OCI-LY7 (cell line): ENCODE measurements at regions not wholly inside any gene's neighbourhood (a gene's known extent, or its start where the extent isn't known, plus 50 kb on each side); places are given as distances from the start of the nearest gene placed in this dataset.

Experiments used
- BruUV-seq: library from RNA; stranded (reverse); fragments of 400-500 nt; replicated peaks from 2 replicates; lab custom pipeline; 2021; lab: Mats Ljungman, UMichigan
- CTCF ChIA-PET: fragments of 300-600 bp; sonication (Branson Sonifier 250); formaldehyde crosslinking; loops from one replicate; lab custom pipeline; 2022; ENCODE audit warnings: antibody characterized with exemption; ENCODE audit not compliant: unreplicated experiment; lab: Charles Lee
- POLR2A ChIA-PET: fragments of 300-600 bp; sonication (Branson Sonifier 250); formaldehyde crosslinking; loops from one replicate; lab custom pipeline; 2022; ENCODE audit warnings: antibody characterized with exemption; lab: Charles Lee
- DNase-seq: peaks from one replicate; pipeline ENCODE4 v3.0.0-alpha.2; 2015; ENCODE audit warnings: low spot score
- H2AFZ ChIP-seq: fragments of 200-600 bp; sonication (generic), shearing (Covaris generic); 2 replicates; pipeline ENCODE4 v1.6.1; 2014; ENCODE audit warnings: mild to moderate bottlenecking, antibody characterized with exemption, low read length, moderate library complexity
- H3K27ac ChIP-seq: fragments of 200-600 bp; sonication (generic); 2 replicates; pipeline ENCODE4 v1.5.1; 2014; ENCODE audit warnings: mixed run types, low read depth, mild to moderate bottlenecking, moderate library complexity, low read length, inconsistent platforms; ENCODE audit not compliant: poor library complexity, severe bottlenecking
- H3K36me3 ChIP-seq: fragments of 200-600 bp; sonication (generic); 2 replicates; pipeline ENCODE4 v1.6.1; 2014; ENCODE audit warnings: mild to moderate bottlenecking, antibody characterized with exemption, low read length, moderate library complexity, mixed read lengths; ENCODE audit not compliant: insufficient read depth
- H3K4me1 ChIP-seq: fragments of 200-600 bp; sonication (generic); 2 replicates; pipeline ENCODE4 v1.5.1; 2014; ENCODE audit warnings: mild to moderate bottlenecking, low read length; ENCODE audit not compliant: insufficient read depth, poor library complexity, severe bottlenecking
- H3K4me2 ChIP-seq: fragments of 200-600 bp; sonication (generic); 2 replicates; pipeline ENCODE4 v1.6.1; 2014; ENCODE audit warnings: mild to moderate bottlenecking, low read length
- H3K4me3 ChIP-seq: fragments of 200-600 bp; sonication (generic); 2 replicates; pipeline ENCODE4 v1.5.1; 2014; ENCODE audit warnings: mild to moderate bottlenecking, low read depth, low read length; ENCODE audit not compliant: poor library complexity, severe bottlenecking
- H3K79me2 ChIP-seq: fragments of 200-600 bp; sonication (generic); 2 replicates; pipeline ENCODE4 v1.6.1; 2016; ENCODE audit warnings: low read depth, mild to moderate bottlenecking, low read length, moderate library complexity, mixed read lengths; ENCODE audit not compliant: insufficient read depth
- H3K9me2 ChIP-seq: fragments of 200-600 bp; sonication (generic); 2 replicates; pipeline ENCODE4 v1.6.1; 2016; ENCODE audit warnings: mild to moderate bottlenecking, low read length, mixed read lengths; ENCODE audit not compliant: insufficient read depth
- H3K9me3 ChIP-seq: fragments of 200-600 bp; sonication (generic); 2 replicates; pipeline ENCODE4 v1.6.1; 2014; ENCODE audit warnings: mild to moderate bottlenecking, mixed run types, low read length, mixed read lengths
- H4K20me1 ChIP-seq: fragments of 200-600 bp; sonication (generic); 2 replicates; pipeline ENCODE4 v1.6.1; 2014; ENCODE audit warnings: mild to moderate bottlenecking, antibody characterized with exemption, low read length, moderate library complexity, mixed read lengths; ENCODE audit not compliant: insufficient read depth
- EZH2phosphoT487 ChIP-seq: fragments of 200-600 bp; sonication (generic); IDR thresholded peaks from 2 replicates; pipeline ENCODE4 v1.6.1; 2018; ENCODE audit warnings: low read depth, borderline replicate concordance, mild to moderate bottlenecking, mixed run types, antibody characterized with exemption, low read length, moderate library complexity, mixed read lengths
- intact Hi-C: fragments of 100-400 bp; cut with micrococcal nuclease; formaldehyde crosslinking; loops from one replicate; pipeline ENCODE4 v1.10.0; 2022; ENCODE audit not compliant: unreplicated experiment
- TF ChIP-seq, protein P1 (sequence below): fragments of 200-600 bp; sonication (generic); conservative IDR thresholded peaks from 2 replicates; pipeline ENCODE4 v1.5.1; 2014; ENCODE audit warnings: mild to moderate bottlenecking, antibody characterized with exemption, low read length, moderate library complexity, mixed read lengths

DNA sequence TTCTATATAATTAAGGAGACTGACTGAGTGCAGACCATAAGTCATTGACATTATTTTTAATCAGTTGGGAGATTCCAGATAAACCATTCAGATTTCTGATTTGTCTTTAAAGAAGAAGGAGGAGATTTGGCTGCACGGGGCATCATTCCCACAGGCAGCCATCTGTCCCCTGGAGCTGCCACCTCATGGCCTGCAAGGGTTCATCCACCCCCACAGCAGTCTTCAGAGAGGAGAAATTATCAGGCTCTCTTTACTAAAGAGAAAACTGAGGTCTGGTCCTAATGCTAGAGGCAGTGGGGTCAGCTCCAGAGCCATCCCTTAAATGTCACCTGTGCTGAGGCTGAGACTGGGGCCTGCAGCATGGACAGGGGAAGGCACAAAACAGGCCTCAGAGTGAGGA lies 501.3 kb upstream of the SULF2 start:
- H3K36me3 ChIP-seq: no peaks in the 10 kb centered on the region
- H3K9me2 ChIP-seq: no peaks in the 10 kb centered on the region
- H3K27ac ChIP-seq: no peak overlapping the region
- H3K79me2 ChIP-seq: no peaks in the 10 kb centered on the region
- TF ChIP-seq, protein P1, sequence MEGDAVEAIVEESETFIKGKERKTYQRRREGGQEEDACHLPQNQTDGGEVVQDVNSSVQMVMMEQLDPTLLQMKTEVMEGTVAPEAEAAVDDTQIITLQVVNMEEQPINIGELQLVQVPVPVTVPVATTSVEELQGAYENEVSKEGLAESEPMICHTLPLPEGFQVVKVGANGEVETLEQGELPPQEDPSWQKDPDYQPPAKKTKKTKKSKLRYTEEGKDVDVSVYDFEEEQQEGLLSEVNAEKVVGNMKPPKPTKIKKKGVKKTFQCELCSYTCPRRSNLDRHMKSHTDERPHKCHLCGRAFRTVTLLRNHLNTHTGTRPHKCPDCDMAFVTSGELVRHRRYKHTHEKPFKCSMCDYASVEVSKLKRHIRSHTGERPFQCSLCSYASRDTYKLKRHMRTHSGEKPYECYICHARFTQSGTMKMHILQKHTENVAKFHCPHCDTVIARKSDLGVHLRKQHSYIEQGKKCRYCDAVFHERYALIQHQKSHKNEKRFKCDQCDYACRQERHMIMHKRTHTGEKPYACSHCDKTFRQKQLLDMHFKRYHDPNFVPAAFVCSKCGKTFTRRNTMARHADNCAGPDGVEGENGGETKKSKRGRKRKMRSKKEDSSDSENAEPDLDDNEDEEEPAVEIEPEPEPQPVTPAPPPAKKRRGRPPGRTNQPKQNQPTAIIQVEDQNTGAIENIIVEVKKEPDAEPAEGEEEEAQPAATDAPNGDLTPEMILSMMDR: no peak
- no peak for TF ChIP-seq EZH2phosphoT487
- H4K20me1 ChIP-seq: no peaks in the 10 kb centered on the region
- ChIA-PET POLR2A (no interaction called here), CTCF (no interaction called here)
- intact Hi-C loops: no loop called here
- DNase-seq: no peak
- H3K4me1 ChIP-seq: no peaks in the 10 kb centered on the region
- no peak overlapping the region for H3K4me3 ChIP-seq
- no peak overlapping the region for H2AFZ ChIP-seq
- no peak overlapping the region for H3K4me2 ChIP-seq
- no TSS peak for BruUV-seq
- H3K9me3 ChIP-seq: no peaks in the 10 kb centered on the region

DNA sequence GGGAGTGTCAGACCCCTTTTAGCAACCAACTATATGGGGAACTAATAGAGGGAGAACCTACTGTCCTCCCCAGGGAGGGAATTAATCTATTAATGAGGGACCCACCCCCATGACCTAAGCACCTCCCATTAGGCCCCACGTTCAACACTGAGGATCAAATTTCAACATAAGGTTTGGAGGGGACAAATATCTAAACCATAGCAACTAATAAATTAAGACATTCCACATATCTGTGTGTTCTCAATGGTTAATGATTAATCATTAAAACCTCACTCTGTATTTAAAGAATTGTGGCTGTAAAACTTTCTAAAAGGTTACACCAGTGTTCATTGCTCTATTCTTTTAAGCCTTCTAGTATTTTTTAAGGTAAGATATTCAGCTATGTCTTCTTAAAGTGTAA lies 500.4 kb upstream of the SULF2 start:
- H3K4me3 ChIP-seq: no peak overlapping the region
- H3K9me2 ChIP-seq: no peaks in the 10 kb centered on the region
- H3K9me3 ChIP-seq: no peaks in the 10 kb centered on the region
- no TSS peak for BruUV-seq
- no peak for TF ChIP-seq EZH2phosphoT487
- TF ChIP-seq, protein P1: no peak
- no peak overlapping the region for H2AFZ ChIP-seq
- no peaks in the 10 kb centered on the region for H3K79me2 ChIP-seq
- H3K27ac ChIP-seq: no peak overlapping the region
- intact Hi-C loops: no loop called here
- H3K4me2 ChIP-seq: no peak overlapping the region
- CTCF ChIA-PET: no interaction called here
- POLR2A ChIA-PET: no interaction called here
- no peaks in the 10 kb centered on the region for H3K4me1 ChIP-seq
- H3K36me3 ChIP-seq: no peaks in the 10 kb centered on the region
- no peak for DNase-seq
- H4K20me1 ChIP-seq: no peaks in the 10 kb centered on the region

DNA sequence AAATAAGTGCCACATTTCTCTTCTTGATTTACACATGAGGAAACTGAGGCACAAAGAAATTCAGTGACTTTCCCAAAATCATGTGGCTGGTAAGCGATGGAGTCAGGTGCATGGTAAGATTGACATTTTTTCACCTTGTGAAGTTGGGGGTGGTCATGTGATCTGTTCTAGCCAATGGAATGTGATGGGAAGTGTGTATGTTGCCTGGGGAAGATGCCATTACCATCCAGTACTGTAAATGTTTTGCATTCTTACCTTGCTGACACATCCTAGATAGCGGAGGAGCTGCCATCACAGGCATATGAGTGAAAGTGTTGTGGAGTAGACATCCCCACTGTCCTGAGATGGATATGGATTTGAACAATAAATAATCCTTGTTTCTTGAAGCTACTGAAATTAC lies 499.6 kb upstream of the SULF2 start:
- no peaks in the 10 kb centered on the region for H3K36me3 ChIP-seq
- TF ChIP-seq, protein P1: no peak
- TF ChIP-seq EZH2phosphoT487: no peak
- H3K4me1 ChIP-seq: no peaks in the 10 kb centered on the region
- H3K4me2 ChIP-seq: no peak overlapping the region
- no peaks in the 10 kb centered on the region for H4K20me1 ChIP-seq
- CTCF ChIA-PET: no interaction called here
- H3K9me3 ChIP-seq: no peaks in the 10 kb centered on the region
- no peak overlapping the region for H3K4me3 ChIP-seq
- DNase-seq: no peak
- POLR2A ChIA-PET: no interaction called here
- no TSS peak for BruUV-seq
- no peak overlapping the region for H2AFZ ChIP-seq
- H3K79me2 ChIP-seq: no peaks in the 10 kb centered on the region
- intact Hi-C loops: no loop called here
- H3K27ac ChIP-seq: no peak overlapping the region
- no peaks in the 10 kb centered on the region for H3K9me2 ChIP-seq
